Parathyroid adenoma (tissue), 2 donors: ENCODE measurements at regions not wholly inside any gene's neighbourhood (a gene's known extent, or its start where the extent isn't known, plus 50 kb on each side); places are given as distances from the start of the nearest gene placed in this dataset.

Experiments used
- H2AFZ ChIP-seq: fragments of 300-600 bp; sonication (generic); one replicate; pipeline ENCODE4 v1.7.0; 2017; ENCODE audit warnings: antibody characterized with exemption, mild to moderate bottlenecking
- H3K27ac ChIP-seq: fragments of 300-600 bp; sonication (generic); one replicate; pipeline ENCODE4 v1.7.0; 2017
- H3K27me3 ChIP-seq: fragments of 300-600 bp; sonication (generic); one replicate; pipeline ENCODE4 v1.7.0; 2017; ENCODE audit warnings: low read length; ENCODE audit not compliant: control insufficient read depth, insufficient read depth
- H3K36me3 ChIP-seq: fragments of 300-600 bp; sonication (generic); one replicate; pipeline ENCODE4 v1.7.0; 2017; ENCODE audit warnings: low read length; ENCODE audit not compliant: control insufficient read depth, insufficient read depth
- H3K4me1 ChIP-seq: fragments of 300-600 bp; sonication (generic); one replicate; pipeline ENCODE4 v1.7.0; 2017; ENCODE audit warnings: control low read depth
- H3K4me2 ChIP-seq: fragments of 300-600 bp; sonication (generic); one replicate; pipeline ENCODE4 v1.7.0; 2017; ENCODE audit warnings: low read length
- H3K4me3 ChIP-seq: fragments of 300-600 bp; sonication (generic); one replicate; pipeline ENCODE4 v1.7.0; 2017; ENCODE audit warnings: low read depth, low read length
- H3K79me2 ChIP-seq: fragments of 300-600 bp; sonication (generic); one replicate; pipeline ENCODE4 v1.7.0; 2017; ENCODE audit warnings: control low read depth
- H3K9ac ChIP-seq: fragments of 300-600 bp; sonication (generic); one replicate; pipeline ENCODE4 v1.7.0; 2017; ENCODE audit warnings: mild to moderate bottlenecking
- H3K9me3 ChIP-seq: fragments of 300-600 bp; sonication (generic); one replicate; pipeline ENCODE4 v1.7.0; 2017; ENCODE audit warnings: low read length; ENCODE audit not compliant: control insufficient read depth
- CTCF ChIP-seq: fragments of 300-600 bp; sonication (generic); IDR thresholded peaks from one replicate; pipeline ENCODE4 v1.7.0; 2017; ENCODE audit warnings: antibody characterized with exemption, mild to moderate bottlenecking
- donor health status: primary hyperparathyroidism.

DNA sequence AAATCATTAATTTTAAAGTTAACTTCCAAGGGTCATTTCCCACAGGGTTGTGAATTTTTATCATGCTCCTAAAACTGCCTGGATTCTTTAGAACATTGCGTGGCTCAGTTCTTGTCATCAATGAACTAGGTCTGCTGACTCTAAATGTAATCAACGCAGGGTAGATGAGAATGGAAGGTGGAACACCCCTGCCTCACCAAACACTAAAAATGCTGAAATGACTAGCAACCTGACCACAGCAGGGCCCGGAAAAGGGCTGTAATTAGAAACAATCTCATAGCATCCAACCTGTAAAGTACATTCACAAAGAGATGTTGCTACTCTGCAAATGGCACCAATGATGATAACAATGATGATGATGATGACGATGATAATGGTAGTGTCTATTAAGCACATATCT is 356.9 kb downstream of the DEPDC1B start:
- Histone ChIP-seq H3K4me3 (no peak overlapping the region), H2AFZ (no peak overlapping the region), H3K36me3 (no peaks in the 10 kb centered on the region), H3K4me1 (no peaks in the 10 kb centered on the region), H3K27ac (no peak overlapping the region), H3K4me2 (no peak overlapping the region), H3K79me2 (no peaks in the 10 kb centered on the region), H3K9ac (no peak overlapping the region), H3K27me3 (no peaks in the 10 kb centered on the region), H3K9me3 (no peaks in the 10 kb centered on the region)
- TF ChIP-seq CTCF, result no peak

DNA sequence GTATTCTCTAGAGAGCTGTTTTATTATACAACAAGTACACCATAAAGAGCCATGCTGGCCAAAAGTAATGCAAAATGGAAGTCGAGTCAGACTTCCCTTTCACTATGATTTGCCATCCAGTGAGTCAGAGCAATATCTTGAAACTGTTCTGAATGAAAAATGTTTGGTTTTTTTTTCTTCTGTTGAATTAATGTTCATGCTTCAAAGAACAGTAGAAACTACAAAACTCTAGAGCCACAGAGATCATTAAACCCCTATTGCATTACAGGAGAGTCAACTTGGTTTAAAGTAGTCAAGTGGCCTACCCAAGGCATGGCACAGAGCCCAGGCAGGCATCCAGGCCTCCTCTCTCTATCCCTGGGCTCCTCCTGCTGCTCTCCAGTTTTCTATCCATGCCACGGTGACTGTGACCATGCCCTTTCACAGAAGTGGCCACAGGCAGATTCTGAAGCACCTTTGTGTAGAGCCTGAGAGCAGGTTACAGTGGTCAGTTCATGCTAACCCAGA is 358.9 kb downstream of the DEPDC1B start:
- H3K79me2 ChIP-seq, result no peaks in the 10 kb centered on the region
- H3K4me3 ChIP-seq, result no peak overlapping the region
- no peak overlapping the region for H2AFZ ChIP-seq
- no peaks in the 10 kb centered on the region for H3K27me3 ChIP-seq
- no peaks in the 10 kb centered on the region for H3K9me3 ChIP-seq
- no peak for TF ChIP-seq CTCF
- H3K4me2 ChIP-seq, result no peak overlapping the region
- no peak overlapping the region for H3K9ac ChIP-seq
- no peaks in the 10 kb centered on the region for H3K4me1 ChIP-seq
- no peak overlapping the region for H3K27ac ChIP-seq
- H3K36me3 ChIP-seq, result no peaks in the 10 kb centered on the region

- no peak overlapping the region for H3K4me3 ChIP-seq
- TF ChIP-seq CTCF, result no peak
These were observed 359.6 kb downstream of the DEPDC1B start for GRCh38 chr5:60340326-60340725.

DNA sequence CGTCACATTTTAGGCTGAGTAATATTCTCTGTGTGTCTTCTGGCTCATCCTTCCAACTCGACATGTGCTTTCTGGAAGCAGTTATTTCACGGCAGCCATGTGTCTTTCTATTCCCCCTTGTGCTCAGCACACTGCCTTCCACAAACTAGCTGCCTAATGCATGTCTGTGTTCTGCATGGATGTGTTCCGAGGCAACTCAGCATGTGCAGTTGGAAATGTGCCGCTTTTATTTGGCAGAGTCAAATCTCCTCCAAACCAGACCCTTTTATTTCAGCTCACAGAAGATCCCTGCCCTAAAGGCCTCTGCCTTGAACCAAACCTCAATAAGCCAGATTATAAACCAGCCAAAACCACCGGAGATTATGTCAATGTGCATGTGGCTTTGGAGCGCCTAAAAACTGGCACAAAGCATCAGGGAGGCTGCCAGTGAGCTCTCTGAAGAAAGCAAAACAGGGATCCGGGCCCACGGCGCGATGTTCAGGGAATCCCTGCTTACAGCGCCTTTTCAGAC is 360.2 kb downstream of the DEPDC1B start:
- H3K27ac ChIP-seq, result no peak overlapping the region
- H2AFZ ChIP-seq, result no peak overlapping the region
- no peaks in the 10 kb centered on the region for H3K9me3 ChIP-seq
- H3K27me3 ChIP-seq, result no peaks in the 10 kb centered on the region
- no peak overlapping the region for H3K4me3 ChIP-seq
- H3K4me1 ChIP-seq, result no peaks in the 10 kb centered on the region
- no peak overlapping the region for H3K4me2 ChIP-seq
- no peaks in the 10 kb centered on the region for H3K79me2 ChIP-seq
- no peak for TF ChIP-seq CTCF
- no peak overlapping the region for H3K9ac ChIP-seq
- no peaks in the 10 kb centered on the region for H3K36me3 ChIP-seq

More at GRCh38 chr5:60340326-60340725, 359.6 kb downstream of the DEPDC1B start:
- H3K27me3 ChIP-seq, result no peaks in the 10 kb centered on the region
- no peaks in the 10 kb centered on the region for H3K9me3 ChIP-seq
- no peak overlapping the region for H3K27ac ChIP-seq
- no peaks in the 10 kb centered on the region for H3K4me1 ChIP-seq
- no peaks in the 10 kb centered on the region for H3K79me2 ChIP-seq
- no peak overlapping the region for H3K9ac ChIP-seq
- H3K4me2 ChIP-seq, result no peak overlapping the region
- no peak overlapping the region for H2AFZ ChIP-seq
- H3K36me3 ChIP-seq, result no peaks in the 10 kb centered on the region

DNA sequence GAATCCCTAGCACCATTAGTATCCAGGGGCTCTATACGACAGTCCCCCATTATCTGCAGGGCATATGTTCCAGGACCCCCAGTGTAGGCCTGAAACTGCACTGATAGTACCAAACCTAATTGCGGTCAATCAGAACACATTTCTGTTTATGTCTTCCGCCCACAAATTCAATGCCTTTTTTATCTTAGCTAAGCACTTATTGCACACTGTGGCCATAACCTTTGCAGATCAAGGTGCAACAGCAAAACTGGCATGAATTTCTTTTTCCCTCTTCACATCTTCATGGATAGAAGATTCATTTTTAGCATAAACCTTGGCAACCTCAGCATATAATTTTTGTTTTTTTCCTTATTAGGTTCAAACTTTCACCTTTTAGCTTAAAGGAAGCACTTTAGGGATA is 361.1 kb downstream of the DEPDC1B start:
- Histone ChIP-seq H2AFZ (no peak overlapping the region), H3K79me2 (no peaks in the 10 kb centered on the region), H3K27me3 (no peaks in the 10 kb centered on the region), H3K36me3 (no peaks in the 10 kb centered on the region), H3K9me3 (no peaks in the 10 kb centered on the region), H3K4me1 (no peaks in the 10 kb centered on the region), H3K4me3 (no peak overlapping the region), H3K27ac (no peak overlapping the region), H3K9ac (no peak overlapping the region), H3K4me2 (no peak overlapping the region)
- no peak for TF ChIP-seq CTCF
